ENCODE measurements at regions not wholly inside any gene's neighbourhood (a gene's known extent, or its start where the extent isn't known, plus 50 kb on each side); places are given as distances from the start of the nearest gene placed in this dataset.

DNA sequence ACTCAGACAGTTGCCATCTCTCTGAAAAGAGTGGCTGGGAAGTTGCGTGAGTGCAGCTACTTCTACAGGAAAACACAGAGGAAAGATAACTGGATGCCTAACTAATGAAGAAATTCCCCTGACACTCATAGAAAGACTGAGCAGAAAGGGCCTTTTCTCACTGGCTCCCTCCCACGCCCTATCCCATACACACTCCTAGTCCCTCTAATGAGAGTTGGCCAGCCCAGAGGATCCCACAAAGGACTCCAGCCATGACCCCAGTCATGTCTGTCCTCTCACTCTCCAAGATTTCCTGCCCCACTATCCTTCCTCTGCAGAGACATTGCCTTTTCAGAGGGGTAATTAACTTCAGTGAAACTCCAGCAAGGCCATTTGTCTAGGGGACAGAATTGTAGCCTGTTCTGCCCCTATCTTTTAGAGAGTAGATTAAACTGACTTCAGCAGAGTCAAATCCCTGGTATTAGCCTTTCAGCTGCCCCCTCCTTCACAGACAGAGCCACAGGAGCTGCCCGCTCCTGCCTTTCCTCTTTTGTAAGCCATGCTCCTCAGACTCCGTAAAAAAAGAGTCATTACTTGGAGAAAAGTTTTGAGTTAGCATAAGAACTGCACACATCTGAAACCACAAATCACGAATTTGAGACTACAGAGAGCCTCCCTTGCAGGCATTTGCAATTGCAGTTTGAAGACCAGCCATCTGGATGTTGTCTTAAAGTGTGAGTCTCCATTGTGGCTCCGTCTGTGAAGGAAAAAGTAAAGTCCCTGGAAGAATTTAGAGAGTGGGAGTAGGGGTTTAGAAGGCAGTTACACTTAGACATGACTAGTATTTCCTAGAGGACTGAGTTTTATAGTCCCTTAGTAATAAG, 129.1 kb upstream of the SEMA6D start:
- DNase-seq (ENCODE audit: low spot score) (no peak), FAIRE-seq (no peak)

DNA sequence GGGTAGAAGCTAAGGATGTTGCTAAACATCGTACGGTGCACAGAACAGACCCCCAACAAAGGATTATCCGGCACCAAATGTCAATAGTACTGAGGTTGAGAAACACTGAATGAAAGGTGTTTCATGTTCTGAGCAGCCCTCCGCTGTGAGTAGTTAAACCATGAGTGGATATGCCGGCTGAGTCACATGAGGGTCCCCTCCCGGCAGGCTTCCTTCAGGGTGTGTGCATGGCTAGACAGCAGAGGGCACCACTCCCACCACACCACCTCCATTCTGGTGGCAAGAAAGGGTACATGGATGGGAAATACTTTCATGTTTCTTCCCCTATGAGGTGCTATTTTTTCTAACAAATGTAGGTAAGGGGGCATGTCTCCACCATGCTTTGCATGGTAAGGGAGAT, 128.3 kb upstream of the SEMA6D start:
- FAIRE-seq, result no peak
- DNase-seq (ENCODE audit: low spot score), result no peak

DNA sequence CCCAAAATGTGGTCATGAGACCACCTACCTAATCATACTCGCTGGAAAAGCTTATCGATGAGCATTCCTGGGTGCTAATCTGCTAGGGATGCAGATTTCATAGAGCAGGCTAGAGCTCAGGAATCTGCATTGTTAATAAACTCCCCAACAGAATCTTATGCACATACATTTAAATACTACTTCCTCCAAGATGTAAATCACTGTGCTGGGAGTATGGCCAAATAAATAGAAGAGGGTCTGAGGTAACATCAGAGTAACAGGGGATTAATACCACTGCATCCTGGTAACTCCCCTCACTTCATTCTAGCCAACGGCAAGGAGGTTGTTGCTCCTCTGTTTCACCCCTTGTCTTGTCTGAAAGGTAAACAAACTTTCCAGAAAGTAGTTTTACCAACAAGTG, 118.3 kb upstream of the SEMA6D start:
- no peak for DNase-seq (ENCODE audit: low spot score)
- no peak for FAIRE-seq

DNA sequence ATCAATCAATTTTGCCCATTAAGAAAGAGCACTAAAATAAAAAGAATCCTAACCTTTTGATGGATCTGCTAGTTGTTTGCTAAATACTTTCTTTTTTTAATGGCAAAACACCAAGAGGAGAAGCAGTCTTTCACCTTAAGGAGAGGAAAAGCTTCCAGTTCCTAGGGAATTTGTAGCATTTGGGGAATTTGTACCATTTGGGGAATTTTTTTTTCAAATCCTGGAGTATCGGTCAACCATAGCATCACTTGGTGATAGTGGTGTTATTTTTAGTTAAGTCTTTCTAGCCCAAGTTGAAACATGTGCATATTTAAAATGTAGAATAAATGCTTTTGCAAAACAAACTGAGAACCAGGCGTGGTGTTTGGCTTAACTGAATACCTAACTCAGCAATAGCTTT, 117.5 kb upstream of the SEMA6D start:
- no peak for DNase-seq (ENCODE audit: low spot score)
- no peak for FAIRE-seq

DNA sequence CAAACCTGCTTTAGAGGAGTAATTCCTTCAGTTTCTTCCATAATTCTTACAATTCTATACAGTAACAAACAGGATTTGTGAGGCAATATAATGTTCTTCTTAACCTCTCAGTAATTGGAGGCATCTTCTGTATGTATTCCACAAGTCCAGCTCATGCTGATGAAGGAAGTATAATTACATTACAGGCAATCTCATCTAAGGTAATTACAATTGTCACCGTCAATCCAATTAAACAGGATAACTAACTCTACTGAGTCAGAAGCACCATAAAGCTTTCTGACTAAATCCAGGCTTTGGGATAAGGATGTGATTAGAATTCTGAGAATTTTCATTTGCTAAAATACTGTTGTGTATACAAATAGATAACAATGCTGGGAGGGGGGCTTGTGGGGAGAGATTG, 115.2 kb upstream of the SEMA6D start:
- DNase-seq (ENCODE audit: low spot score) (no peak), FAIRE-seq (no peak)

DNA sequence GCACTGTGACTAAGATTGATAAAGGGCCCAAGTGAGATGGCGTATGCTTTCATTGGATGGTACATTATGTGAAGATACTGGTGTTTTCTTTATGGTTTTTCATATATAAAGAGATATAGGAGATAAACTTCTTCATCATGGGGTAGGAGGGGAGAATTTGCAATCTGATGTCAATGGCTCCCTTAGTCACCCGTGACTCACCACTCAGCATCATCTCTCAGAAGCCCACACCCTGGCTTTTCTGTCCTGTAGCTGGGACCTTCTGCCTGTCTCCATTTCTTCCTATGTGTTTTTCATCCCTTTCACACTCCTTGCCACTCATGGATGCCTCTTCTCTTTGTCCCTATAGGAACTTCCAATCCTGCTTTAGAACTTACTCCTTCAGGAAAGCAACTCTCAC, 114.3 kb upstream of the SEMA6D start:
- FAIRE-seq, result no peak
- no peak for DNase-seq (ENCODE audit: low spot score)

DNA sequence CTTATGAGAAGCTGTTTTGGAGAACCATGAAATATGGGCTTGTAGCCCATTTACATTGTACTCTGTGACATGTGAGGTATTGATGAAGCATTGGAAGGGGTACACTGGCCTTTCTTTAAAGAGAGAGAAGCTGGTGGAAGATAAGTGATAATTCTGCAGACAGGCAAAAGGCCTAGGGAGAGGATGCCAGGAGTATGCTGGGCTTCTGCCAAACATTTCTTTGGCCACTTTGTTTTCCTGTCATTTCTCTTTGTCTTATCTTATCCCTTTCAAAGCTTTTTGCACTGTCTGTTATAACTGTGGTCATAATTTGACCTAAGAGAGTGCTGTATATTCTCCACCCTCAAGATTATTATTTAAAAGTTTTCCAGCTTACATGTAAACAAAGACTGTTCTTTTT, 109.6 kb upstream of the SEMA6D start:
- DNase-seq (ENCODE audit: low spot score) (no peak), FAIRE-seq (no peak)

DNA sequence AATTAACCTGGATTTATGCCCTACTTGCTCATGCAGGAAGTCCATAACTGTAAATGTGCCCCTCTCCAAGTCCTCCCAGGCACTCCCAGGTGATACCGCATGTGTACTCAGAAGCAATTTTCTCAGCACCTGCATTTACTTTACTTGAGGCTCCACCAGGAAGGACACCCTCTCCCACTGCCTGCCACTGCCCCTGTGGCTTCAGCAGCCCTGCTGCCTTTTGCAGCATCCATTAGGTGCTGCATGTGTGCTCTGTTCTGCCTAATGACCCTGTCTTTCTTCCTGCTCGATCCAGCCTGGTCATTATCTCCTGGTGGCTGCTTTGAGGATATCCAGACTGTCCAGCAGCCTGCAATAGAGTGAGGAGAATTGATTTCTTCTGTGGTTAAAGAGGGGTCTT, 107.6 kb upstream of the SEMA6D start:
- FAIRE-seq (no peak), DNase-seq (ENCODE audit: low spot score) (no peak)

DNA sequence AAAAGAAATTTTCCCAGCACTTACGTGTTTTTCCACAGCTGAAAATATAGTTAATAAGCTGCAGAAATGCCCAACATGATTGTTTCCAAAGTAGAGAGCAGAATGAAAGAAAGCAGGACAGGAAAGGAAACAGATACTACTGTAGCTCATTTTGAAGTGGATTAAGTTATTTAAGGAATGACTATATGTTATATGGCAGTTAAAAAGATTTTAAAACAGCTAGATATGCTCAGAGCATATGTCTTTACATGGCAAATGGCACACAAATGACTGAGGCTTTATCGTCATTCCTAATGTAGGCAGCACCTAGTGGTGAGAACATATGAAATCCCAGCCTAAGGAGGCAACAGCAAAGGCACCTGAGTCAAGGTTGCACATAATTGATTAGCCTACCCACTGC, 106.6 kb upstream of the SEMA6D start:
- DNase-seq (ENCODE audit: low spot score), result no peak
- no peak for FAIRE-seq

DNA sequence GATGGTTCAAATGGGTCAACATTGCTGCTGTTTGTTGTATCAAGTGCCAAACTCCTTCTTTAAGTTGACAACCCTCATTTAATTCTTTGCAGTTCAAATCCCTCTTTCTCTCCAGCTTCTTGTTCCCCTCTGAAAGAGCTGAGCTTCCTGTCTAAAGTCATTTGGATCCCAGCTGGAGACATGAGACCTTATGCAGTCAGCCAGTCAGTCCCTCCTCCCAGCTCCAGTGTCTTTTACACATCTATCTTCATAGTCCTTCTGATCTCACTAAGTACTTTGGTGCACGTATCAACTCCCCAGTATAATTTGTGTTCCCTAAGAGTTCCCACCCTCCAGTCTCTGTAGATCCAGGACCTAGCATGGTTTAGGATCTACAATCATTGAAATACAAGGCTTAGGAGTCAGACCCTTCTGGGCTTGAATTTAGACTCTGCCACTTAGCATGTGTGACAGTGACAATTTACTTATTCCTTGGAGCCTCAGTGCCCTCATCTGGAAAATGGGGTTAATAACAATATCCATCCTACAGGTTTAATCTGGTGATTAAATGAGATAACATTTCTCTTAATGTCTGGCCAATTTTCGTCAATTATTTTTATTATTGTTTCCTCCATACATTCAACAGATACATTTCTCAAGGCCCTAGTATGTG, 102.8 kb upstream of the SEMA6D start:
- FAIRE-seq, result no peak

DNA sequence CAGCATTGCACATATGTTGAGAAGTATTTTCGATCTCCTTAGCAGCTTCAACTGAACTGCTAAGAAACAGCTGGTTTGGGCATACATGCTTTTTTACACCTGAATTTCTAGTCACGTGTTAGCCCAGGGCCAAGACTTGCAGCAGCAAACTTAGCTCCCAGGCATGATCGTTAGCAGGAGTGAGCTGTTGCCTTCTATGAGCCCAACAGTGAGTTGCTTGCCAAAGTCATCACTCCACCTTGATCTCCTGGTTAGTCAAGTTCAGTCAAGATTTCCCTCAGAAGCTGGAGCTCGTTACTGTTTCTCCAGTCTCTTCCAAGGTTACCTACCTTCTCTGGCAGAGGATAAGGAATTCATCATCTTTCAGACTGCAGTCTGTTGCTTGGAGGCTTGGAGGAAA, 100.4 kb upstream of the SEMA6D start:
- no peak for FAIRE-seq
- DNase-seq (ENCODE audit: low spot score), result no peak

More for the DNA sequence above, 102.8 kb upstream of the SEMA6D start:
- no peak for DNase-seq (ENCODE audit: low spot score)

DNA sequence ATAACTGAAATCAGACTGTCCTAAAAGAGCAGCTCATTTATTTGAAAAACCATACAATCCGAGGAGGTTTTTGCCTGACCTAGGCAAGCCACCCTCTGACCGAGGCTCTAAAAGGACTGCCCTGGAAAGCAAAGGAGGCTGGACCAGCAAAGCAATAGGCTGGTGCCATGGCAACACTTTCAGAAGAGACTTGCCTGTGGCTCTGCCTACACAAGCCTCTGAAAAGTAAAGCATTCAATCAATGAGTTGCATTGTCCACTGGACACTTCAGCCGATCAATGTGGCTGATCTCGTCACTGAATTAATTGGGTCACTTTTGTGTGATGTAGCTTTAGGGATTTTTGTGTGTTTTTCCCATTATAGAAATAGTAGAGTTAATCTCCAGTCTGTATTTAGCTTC, 99.1 kb upstream of the SEMA6D start:
- FAIRE-seq (no peak), DNase-seq (ENCODE audit: low spot score) (no peak)

DNA sequence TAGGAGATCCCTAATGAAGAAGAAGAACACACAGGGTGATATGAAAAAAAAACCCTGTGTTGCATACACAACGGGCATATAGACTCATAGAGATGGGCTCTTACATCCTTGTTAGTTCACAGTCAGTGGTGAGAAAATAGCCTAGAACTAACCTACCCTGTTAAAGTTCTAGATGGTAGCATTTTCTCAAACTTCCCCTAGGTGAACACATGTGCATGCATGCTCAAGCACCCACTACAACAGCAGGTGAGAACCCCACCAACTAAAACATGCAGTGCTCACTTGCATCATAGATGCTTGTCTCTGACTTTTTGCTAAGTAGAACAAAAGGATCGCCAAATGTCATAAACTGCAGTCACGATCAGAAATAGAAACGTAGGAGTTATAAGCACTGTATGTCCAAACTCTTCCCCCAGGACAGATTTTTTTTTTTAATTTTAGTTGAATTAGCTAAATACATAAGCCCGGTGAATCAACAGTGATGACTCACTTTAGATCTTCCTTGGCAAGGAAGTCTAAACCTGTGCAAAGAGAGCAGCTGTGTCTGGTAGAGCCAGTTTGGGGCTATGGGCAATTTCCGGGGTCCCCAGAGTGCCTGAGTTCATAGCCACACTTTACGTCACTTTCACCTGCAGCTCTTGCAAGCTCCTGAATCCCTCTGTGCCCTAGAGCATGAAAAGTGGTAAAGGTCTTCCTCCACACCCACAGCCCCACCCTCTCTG, 96.2 kb upstream of the SEMA6D start:
- DNase-seq (ENCODE audit: low spot score) (no peak), FAIRE-seq (no peak)

DNA sequence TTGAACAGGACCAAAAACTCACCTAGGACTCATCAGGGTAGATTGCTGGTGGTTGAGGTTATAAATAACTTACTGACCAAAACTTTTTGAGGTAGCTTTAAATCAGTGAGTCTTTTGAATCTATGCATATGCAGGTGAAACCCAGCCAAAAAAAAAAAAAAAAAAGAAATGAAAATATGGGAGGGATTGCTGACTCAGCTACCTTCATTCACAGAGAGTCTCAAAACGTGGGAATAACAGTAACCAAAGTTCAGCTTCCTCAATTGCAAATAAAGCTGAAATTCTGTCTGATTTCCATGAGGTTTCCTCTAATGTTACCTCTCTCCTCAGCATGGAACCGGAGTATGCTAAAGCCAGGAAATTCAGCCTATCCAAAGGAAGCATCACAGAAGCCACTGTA, 95.2 kb upstream of the SEMA6D start:
- DNase-seq (ENCODE audit: low spot score) (no peak), FAIRE-seq (no peak)

DNA sequence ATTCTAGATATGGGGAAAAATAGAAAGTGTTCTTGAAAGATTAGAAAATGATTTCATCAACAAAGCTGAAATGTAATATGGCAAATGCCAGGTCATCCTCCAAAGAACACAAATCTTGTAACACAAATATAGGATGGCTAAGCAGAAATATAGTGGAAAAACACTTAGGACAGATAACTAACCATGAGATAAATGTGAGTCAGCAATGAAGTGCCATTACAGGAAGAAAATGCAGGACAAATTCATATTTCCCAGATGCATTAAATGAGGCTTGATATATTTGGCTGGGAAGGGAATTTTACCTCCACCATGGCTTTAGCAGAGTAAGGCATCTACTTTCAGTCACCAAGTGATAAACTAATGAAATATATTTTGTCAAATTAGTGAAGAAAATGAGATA, 92.8 kb upstream of the SEMA6D start:
- FAIRE-seq (no peak), DNase-seq (ENCODE audit: low spot score) (no peak)

DNA sequence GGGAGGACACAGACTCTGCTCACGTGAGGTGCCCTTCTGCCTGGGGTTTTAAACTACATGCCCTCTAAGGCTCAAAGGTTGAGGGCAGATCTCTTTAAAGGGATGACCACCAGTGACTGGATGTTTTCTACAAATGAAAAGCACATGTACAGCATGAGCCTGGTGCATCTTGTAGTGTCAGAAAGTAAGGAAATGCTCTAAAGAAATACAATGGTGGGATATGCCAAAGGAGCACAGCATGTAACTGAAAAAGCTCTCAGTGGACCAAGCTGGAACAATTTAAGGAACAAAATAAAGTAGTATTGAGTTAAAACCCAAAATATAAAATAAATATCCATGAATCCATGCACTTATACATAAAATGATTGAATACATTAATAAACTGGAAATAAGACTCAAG, 78.3 kb upstream of the SEMA6D start:
- FAIRE-seq, result no peak

DNA sequence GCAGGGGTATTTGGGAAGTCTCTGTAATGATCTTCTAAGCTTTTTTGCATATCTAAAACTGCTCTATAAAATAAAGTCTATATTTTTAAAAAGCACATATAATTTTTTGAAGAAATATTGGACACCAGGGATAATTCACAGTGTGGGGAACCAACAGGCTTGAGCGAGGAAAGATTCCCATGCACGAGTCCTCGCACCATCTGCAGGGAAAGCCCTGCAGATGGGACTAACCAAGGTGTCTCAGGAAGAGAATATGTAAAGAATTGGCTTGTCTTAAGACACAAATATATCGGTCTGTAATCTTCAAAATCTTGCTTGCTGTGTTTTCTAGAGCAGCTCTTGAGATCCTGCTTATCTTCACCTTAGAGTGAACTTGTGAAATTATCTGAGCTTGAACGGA, 77.2 kb upstream of the SEMA6D start:
- DNase-seq (ENCODE audit: low spot score), result no peak
- no peak for FAIRE-seq

More for the DNA sequence above, 78.3 kb upstream of the SEMA6D start:
- DNase-seq (ENCODE audit: low spot score), result no peak

DNA sequence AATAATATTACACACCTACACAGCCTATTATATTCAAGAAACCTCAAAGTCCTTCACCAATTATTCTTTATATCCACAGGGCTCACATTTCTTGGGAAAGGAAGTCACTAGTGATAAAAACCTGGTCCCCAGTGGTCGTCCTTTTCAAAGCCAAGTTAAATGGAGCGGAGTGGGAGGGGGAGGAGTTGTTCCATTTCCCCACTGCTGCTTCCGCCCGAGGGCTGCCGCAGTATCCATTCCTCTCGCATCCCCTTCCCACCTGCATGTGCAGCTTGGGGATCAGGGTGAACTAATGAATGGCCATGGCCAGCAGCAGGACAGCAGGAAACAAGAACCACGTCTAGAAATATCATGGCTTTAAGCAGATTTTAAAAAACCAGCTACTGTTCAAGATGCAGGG, 76.4 kb upstream of the SEMA6D start:
- FAIRE-seq (no peak), DNase-seq (ENCODE audit: low spot score) (no peak)

DNA sequence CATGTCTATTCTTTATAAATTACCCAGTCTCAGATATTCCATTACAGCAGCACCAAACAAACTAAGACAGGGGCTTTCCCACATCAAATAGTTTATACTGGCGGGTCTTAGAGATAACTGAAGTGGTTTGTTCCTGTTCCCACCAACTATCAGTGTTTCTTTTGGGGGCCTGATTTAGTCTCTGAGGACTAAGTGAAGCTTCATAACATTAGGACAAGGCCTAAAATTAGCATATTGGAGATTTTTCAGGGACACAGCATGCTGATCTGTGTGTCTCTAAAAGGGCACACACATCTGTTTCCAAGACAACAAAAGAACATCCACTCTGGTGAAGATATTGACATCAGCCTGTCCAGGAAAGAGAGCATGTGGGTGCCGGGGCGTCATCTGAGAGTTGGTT, 72.6 kb upstream of the SEMA6D start:
- FAIRE-seq (no peak), DNase-seq (ENCODE audit: low spot score) (no peak)

DNA sequence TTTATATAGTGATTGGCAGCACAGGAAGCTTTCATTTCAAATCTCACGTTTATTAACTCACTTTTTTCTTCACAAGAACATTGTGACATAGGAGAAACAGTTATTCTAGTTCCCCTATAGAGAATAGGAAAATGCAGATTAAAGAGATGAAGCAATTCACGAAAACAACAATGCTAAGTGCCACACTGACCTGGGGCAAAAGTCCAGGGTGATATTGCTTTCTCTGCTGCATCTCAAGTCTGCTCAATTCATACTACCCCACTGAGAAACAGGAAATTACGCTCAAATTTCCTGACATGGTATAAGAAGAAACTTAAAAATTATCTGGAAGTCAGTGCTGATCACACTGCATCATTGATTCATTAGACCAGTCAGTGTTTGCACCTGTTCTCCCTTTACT, 66.7 kb upstream of the SEMA6D start:
- FAIRE-seq, result no peak

DNA sequence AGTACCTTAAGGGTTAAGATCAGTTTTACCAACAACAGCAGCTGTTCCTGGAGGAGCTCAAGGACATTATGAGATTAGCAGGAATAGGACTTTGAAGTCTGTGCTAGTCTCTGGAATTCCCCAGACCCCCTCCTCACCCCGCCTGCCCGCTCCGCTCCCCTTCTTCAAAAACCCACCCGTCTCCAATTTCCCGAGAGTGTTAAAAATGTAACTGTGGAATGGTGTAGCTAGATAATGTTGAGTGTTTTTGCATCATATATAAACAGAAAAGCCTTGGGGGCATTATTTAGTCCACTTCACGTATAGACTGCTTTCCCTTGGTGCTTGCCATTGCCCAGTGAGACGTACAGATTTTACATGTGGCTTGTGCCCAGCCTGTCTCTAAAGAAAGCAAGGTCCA, 65.0 kb upstream of the SEMA6D start:
- no peak for FAIRE-seq

More for the DNA sequence above, 66.7 kb upstream of the SEMA6D start:
- no peak for DNase-seq (ENCODE audit: low spot score)

DNA sequence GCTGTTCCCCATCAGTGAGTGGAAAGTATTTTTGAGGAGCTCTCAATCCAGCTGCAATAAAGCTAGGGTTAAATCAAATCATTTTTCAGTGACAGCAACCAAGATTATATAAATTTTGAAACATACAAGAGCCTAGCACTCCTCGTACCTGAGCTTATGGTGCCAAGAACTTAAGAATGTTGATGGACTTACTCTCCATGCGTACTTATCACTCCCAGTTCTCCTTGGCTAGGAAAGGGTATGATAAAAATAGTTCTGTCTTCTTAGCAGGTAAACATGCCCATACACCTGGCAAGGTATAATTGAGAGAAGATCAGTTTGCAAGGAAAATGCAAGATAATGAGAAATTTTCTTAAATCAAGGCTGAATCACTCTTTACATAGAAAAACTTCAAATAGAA, 64.5 kb upstream of the SEMA6D start:
- no peak for DNase-seq (ENCODE audit: low spot score)
- FAIRE-seq, result no peak

More for the DNA sequence above, 65.0 kb upstream of the SEMA6D start:
- DNase-seq (ENCODE audit: low spot score), result no peak
